ENCODE measurements at regions not wholly inside any gene's neighbourhood (a gene's known extent, or its start where the extent isn't known, plus 50 kb on each side); places are given as distances from the start of the nearest gene placed in this dataset.

DNA sequence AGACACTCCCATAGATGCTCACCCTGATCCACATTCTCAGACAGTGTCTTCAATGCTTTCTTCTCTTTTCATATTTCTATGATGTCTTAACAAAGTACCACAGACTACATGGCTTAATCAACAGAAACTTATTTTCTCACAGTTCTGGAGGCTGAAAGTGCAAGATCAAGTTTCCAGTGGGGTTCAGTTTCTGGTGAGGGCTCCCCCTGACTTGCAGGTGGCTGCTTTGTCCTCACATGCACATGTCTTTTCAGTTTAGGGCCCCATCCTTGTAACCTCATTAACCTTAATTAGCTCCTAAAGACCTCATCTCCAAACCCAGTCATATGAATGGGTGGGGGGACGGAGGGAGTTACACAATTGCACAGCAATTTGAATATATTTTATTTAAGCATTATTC, 335.8 kb downstream of the AASDHPPT start:
- no peak for DNase-seq

- DNase-seq, result no peak
Observed at GRCh38 chr11:106415510-106415909, 338.0 kb downstream of the AASDHPPT start.

DNA sequence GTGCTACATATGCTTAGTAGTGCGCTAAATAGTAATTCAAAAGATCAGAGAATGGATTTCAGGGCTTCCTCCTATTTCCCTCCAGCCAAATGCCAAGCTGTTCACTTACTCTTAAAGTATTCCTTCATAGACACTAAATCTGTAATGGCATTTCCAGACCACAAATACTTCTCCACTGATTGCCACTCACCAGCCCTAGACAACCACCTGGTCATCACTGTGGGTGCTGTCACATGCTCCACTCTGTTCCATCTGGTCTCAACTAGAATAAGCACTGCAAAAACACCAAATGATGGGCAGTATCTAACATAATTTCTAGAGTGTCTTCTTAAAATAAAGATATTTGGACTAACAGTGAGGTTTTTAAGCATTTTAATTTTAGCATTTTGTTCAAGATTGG, 341.3 kb downstream of the AASDHPPT start:
- DNase-seq, result no peak

DNA sequence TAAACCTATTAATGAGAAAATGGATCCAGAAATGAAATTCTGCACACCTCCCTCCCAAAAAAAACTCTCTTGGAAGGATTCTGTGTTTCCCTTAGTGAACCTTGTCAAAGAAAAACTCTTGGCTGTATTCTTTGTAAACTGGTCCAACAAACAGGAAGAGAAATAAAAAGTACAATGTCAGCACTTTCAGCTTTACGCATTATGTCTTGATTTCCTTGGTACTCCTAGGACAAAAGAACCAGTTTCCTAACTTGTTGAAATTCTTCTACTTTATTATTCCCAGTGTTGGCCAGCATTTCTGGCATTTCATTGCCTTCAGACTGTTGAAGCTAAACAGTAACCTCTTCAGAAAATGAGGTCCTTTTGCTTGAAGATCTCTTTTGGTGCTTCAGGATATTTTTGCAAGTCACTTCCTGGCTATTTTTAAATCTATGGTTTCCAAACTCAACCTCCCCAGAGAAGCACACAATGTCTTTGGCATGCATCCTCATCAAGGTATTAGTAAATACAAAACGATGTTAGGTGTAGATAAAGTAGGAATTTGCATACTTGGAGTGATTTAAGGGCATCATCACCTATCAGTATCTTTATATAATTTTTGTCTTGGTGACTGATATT, 342.7 kb downstream of the AASDHPPT start:
- DNase-seq, result no peak

DNA sequence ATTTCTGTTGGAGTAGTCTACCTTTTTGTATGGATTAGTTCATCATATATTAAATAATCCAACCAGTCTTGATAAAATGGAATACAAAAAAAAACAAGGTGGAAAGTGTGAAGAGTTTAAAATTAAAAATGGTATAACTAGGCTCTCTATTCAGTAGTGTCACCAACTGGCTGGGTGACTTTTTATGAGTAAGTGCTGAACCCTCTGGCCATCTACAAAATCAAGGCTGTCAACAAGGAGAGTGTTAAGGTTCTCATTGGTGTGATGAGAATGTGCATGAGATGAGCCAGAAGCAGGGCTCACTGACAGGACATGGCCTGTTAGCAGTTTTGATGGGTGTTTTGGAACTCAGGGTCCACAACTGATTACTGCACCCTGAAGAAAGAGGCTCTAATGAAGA, 343.2 kb downstream of the AASDHPPT start:
- DNase-seq, result no peak

DNA sequence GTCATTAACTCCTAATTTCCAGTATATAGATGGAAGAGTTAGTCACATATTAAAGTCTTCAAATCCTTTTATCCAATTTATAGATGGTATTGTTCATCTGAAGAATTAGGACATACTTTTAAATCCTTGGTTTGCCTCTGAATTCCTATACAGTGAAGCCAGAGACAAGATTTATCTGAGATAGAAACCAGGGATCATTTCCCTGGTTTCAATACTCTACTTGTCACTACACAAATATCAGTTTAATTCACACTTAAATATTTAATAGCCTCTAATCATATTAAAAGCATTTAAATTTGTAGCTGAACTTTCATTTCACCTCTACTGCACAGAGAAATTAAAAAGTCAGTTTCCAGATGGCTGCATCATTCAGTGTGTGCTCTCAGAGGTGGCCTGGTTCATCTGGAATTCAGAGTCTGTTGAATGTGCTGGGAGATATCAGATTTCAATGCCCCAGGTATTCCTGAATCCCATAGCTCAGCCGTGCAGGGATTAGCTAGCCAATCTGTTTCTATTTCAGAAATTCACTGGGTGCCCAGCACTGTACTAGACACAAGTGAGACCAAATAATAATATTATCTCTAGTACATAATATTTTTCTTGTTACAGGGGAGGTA, 344.3 kb downstream of the AASDHPPT start:
- no peak for DNase-seq

GRCh38 chr11:106422583-106422982, 345.1 kb downstream of the AASDHPPT start:
- DNase-seq, result no peak

DNA sequence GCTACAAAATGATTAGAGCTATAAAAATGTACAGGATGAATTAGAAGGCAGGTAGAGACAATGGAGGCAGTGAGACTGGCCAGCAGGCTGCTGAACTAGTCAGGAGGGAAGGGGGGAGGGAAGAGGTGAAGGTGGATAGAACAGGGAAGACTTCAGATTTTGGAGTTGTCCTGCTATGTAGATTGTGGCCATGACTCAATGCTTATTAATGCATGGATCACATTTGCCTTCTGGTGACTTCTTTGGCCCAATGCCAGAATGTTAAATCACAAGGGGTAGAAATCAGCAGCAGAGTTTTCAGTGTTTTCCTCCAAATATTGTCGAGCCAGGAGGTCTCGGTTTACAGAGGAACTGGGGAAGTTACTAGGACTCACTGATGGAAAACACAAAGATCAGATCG, 346.6 kb downstream of the AASDHPPT start:
- DNase-seq, result no peak

GRCh38 chr11:106425819-106426218, 348.4 kb downstream of the AASDHPPT start:
- DNase-seq, result no peak

DNA sequence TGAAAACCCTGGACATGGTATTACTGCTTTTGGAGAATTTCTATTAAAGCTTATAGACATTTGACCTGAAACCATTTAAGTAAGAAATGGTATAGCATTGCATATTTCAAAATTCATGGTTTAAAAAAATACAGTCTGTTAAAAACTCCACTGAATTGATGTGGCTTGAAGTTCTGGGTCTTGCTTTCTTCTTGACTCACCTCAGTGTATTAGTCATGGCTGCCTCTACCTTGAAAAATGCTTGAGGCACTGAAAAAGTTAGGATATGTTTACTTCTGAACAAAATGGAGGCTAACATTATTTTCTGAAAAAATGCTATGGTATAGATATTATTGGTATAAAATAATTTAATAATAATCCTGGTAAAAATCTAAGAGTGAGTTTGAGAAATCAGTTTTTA, 349.2 kb downstream of the AASDHPPT start:
- no peak for DNase-seq

DNA sequence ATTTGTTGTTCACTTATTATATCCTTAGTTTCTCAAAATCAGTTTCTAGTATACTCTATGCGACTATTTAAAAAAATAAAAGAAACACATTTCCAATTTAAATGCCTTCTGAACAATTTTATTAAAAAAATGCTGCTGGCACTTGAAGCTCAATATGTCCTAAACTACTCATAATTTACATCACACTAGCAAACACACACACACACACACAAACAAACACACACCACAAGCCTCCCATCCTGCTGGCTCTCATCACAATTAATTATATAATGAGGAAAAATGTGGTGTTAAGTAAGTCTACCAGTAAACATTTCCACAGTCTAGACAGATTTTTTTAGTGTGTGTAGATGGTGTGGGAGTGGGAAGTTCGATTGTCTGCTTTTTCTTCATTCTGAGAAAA, 350.3 kb downstream of the AASDHPPT start:
- DNase-seq, result no peak

GRCh38 chr11:106442032-106442431, 364.6 kb downstream of the AASDHPPT start:
- no peak for DNase-seq

- DNase-seq, result no peak
Observed at GRCh38 chr11:106446302-106446701, 368.8 kb downstream of the AASDHPPT start.

- no peak for DNase-seq
Observed at GRCh38 chr11:106446955-106447354, 369.5 kb downstream of the AASDHPPT start.

DNA sequence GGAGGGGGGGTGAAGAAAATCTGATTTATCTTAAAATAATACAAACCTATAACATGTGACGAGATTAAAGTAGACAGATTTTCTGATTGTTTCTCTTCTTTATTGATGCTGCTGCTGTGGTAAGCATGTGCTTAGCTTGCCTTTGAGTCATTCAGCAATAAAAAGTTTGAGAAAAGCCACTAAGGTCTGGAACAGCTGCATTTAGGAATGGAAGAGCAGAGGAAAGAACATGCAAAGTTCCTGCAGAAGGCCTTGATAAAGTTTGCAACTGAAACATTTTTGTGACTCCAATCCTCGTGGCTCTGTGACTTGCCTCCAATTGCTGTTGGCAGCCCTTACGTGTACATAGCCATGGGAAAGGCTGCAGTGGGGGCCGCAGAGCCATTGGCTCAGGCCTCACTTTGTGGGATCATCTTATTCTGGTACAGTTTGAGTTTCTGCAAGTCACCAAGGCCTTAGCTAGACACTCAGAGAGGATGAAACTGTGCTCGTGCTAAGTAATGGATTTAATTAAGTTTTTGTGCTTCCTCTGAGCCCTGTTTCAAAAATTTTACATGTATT, 370.2 kb downstream of the AASDHPPT start:
- DNase-seq, result no peak

GRCh38 chr11:106449763-106450162, 372.3 kb downstream of the AASDHPPT start:
- DNase-seq, result no peak

DNA sequence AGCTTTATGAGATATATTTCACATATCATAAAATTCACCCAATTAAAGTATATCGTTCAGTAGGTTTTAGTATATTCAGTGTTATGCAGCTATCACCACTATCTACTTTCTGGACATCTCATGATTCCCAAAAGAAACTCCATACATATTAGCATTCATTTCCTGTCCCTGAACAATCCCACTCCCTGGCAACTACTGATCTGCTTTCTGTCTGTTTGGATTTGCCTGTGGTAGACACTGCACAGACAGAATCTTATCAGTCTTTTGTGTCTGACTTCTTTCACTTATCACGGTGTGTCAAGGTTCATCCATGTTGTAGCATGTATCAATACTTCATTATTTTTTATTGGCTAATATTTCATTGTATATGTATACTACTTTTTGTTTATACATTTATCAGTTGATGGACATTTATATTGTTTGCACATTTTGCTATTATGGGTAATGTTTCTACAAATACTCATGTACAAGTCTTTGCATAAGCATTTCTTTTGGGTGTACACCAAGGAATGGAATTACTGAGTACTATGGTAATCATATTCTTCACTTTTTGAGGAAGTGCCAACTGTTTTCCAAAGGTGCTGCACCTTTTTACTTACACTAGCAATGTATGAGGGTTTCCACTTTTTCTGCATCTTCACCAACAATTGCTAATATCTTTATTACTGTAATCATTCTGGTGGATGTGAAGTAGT, 373.9 kb downstream of the AASDHPPT start:
- no peak for DNase-seq

GRCh38 chr11:106456647-106457046, 379.2 kb downstream of the AASDHPPT start:
- no peak for DNase-seq

DNA sequence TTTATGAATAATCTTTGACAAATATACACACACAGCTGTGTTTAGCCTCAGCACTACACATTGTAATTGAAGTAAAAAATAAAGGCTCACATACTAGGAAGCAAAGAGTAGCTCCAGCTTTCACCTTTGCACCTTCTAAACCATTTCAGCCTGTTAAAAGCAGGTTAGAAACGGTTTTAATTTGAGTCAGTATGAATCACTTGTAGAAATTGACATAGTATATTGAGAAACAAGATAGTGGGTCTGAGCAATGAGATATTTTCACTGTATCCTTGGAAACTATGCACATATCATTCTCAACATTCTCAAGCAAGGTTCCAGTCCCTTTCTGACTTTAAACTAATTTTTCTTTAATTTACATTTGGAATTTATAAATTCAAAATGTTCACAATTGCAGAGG, 380.3 kb downstream of the AASDHPPT start:
- DNase-seq, result no peak

- DNase-seq, result no peak
Observed at GRCh38 chr11:106459135-106459534, 381.7 kb downstream of the AASDHPPT start.

DNA sequence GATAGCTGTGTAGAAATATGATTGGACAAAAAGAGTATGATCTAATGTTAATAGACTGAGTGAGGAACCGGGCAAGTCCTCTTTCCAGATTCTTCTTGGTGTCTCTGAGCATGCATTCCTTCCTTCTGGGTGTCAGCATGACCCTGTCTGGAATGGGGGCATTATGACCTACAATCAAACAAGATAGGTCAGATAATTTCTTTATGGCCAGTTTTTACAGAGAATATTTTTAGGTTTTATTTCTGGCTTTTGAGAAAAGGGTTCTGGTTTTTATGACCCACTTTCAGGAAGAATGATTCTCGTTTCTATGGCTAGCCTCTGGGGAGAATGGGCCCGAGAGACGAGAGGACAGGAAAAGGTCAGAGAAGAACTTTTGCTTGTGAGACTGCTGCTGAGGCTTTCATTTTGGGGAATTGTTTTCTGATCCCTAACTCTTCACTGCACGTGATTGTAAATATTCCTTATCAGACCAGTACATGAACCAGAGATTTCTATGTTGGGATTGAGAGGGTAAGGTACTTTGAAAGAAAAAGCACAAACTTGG, 383.8 kb downstream of the AASDHPPT start:
- DNase-seq, result no peak

GRCh38 chr11:106461839-106462545, 384.5 kb downstream of the AASDHPPT start:
- DNase-seq, result no peak

DNA sequence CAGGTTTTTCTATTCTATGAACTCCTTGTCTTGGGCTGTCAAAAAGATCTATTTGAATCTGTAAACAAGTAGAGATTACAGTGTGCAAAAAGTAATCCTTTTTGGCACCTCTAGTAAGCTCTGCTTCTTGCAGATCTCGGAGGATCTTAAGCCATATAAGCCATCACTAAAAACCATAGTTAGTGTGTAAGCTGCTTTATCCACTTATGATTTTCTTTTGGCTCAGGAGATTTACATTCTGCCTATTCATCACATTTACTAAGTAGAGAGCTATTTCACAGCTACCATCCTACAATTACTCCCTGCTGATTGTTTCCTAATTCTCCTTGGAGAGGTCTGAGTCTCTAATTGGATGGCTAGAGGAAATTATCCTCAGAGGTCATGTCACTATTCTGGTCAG, 385.7 kb downstream of the AASDHPPT start:
- no peak for DNase-seq
